Panc1 (cell line): ENCODE measurements at regions not wholly inside any gene's neighbourhood (a gene's known extent, or its start where the extent isn't known, plus 50 kb on each side); places are given as distances from the start of the nearest gene placed in this dataset.

Experiments used
- POLR2AphosphoS5 ChIP-seq: IDR thresholded peaks from 2 replicates; pipeline ENCODE4 v1.6.1; 2012; ENCODE audit warnings: mild to moderate bottlenecking, low read depth, low read length, moderate library complexity
- SIN3A ChIP-seq: IDR thresholded peaks from 2 replicates; pipeline ENCODE4 v1.6.1; 2012; ENCODE audit warnings: low read depth, mild to moderate bottlenecking, low read length, moderate library complexity, borderline replicate concordance; ENCODE audit not compliant: insufficient read depth
- TCF7L2 ChIP-seq: IDR thresholded peaks from 2 replicates; pipeline ENCODE4 v1.6.1; 2011; ENCODE audit warnings: mild to moderate bottlenecking, low read depth, low read length, inconsistent platforms
- TF ChIP-seq, protein P1 (sequence below): fragments of 450-650 bp; IDR thresholded peaks from 2 replicates; pipeline ENCODE4 v1.5.1; 2017; ENCODE audit warnings: mild to moderate bottlenecking
- TF ChIP-seq, protein P2 (sequence below), 2 experiments: IDR thresholded peaks; 2 replicates each; pipeline ENCODE4 v1.6.1; 2011 to 2012; ENCODE audit warnings: low read depth in 2 of 2, control low read depth in 1 of 2, low read length in 1 of 2, mild to moderate bottlenecking in 1 of 2, moderate library complexity in 1 of 2; ENCODE audit not compliant: insufficient read depth in 1 of 2

GRCh38 chr10:124254490-124254889 is 161.1 kb upstream of the CHST15 start:
- TF ChIP-seq, protein P1, sequence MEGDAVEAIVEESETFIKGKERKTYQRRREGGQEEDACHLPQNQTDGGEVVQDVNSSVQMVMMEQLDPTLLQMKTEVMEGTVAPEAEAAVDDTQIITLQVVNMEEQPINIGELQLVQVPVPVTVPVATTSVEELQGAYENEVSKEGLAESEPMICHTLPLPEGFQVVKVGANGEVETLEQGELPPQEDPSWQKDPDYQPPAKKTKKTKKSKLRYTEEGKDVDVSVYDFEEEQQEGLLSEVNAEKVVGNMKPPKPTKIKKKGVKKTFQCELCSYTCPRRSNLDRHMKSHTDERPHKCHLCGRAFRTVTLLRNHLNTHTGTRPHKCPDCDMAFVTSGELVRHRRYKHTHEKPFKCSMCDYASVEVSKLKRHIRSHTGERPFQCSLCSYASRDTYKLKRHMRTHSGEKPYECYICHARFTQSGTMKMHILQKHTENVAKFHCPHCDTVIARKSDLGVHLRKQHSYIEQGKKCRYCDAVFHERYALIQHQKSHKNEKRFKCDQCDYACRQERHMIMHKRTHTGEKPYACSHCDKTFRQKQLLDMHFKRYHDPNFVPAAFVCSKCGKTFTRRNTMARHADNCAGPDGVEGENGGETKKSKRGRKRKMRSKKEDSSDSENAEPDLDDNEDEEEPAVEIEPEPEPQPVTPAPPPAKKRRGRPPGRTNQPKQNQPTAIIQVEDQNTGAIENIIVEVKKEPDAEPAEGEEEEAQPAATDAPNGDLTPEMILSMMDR, result no peak
- TF ChIP-seq POLR2AphosphoS5 (no peak), SIN3A (no peak), TCF7L2 (no peak)
- TF ChIP-seq, protein P2, sequence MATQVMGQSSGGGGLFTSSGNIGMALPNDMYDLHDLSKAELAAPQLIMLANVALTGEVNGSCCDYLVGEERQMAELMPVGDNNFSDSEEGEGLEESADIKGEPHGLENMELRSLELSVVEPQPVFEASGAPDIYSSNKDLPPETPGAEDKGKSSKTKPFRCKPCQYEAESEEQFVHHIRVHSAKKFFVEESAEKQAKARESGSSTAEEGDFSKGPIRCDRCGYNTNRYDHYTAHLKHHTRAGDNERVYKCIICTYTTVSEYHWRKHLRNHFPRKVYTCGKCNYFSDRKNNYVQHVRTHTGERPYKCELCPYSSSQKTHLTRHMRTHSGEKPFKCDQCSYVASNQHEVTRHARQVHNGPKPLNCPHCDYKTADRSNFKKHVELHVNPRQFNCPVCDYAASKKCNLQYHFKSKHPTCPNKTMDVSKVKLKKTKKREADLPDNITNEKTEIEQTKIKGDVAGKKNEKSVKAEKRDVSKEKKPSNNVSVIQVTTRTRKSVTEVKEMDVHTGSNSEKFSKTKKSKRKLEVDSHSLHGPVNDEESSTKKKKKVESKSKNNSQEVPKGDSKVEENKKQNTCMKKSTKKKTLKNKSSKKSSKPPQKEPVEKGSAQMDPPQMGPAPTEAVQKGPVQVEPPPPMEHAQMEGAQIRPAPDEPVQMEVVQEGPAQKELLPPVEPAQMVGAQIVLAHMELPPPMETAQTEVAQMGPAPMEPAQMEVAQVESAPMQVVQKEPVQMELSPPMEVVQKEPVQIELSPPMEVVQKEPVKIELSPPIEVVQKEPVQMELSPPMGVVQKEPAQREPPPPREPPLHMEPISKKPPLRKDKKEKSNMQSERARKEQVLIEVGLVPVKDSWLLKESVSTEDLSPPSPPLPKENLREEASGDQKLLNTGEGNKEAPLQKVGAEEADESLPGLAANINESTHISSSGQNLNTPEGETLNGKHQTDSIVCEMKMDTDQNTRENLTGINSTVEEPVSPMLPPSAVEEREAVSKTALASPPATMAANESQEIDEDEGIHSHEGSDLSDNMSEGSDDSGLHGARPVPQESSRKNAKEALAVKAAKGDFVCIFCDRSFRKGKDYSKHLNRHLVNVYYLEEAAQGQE (IDR thresholded peaks at IDR 0.05; ENCODE audit: insufficient read depth in 1 of 2, low read depth in 2 of 2, low read length in 1 of 2), result no peak
